NCI-H2029 (cell line): ENCODE measurements at regions not wholly inside any gene's neighbourhood (a gene's known extent, or its start where the extent isn't known, plus 50 kb on each side); places are given as distances from the start of the nearest gene placed in this dataset.
A peak's percentile ranks its signal among the peaks of the same experiment; 100 is the strongest.

Experiments
- DNase-seq: peaks from one replicate; lab custom pipeline; 2025; lab: John Stamatoyannopoulos, UW

GRCh38 chr17:63132459-63132911 is 166.4 kb downstream of the TANC2 start:
- DNase-seq, result no peak

GRCh38 chr17:63133491-63133890 is 167.5 kb downstream of the TANC2 start:
- DNase-seq, result no peak

- no peak for DNase-seq
These were observed 168.8 kb downstream of the TANC2 start for GRCh38 chr17:63134867-63135266.

DNA sequence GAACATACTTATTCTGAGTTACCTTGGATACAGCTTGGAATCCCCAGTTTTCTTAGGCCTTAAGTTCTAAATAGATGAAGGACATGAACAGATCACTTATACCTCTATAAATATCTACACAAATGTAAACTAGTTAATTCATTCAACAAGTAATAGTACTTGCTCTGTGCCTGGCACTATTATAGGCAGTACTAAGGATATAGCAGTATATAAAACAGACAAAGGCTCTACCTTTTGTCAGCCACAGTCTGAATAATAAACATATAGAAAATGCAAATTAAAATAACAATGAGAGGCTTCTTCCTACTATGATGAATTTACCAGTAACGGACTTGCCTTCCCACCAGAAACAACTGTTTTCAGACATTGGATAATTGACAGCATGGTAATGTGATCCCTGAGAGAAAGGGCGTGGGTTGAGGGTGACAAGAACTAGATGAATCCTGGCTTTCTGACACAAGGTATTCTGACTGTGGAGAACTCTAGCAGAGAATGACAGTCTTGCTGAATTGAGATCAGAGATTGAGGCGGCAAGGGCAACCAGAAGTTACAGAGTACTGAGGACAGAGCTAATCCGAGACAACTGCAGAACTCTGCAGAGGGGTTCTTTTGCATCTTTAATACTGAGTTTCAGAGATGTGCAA is 170.5 kb downstream of the TANC2 start:
- no peak for DNase-seq

GRCh38 chr17:63137163-63137562 is 171.1 kb downstream of the TANC2 start:
- DNase-seq, result no peak

GRCh38 chr17:63138713-63139112 is 172.7 kb downstream of the TANC2 start:
- DNase-seq, result no peak

DNA sequence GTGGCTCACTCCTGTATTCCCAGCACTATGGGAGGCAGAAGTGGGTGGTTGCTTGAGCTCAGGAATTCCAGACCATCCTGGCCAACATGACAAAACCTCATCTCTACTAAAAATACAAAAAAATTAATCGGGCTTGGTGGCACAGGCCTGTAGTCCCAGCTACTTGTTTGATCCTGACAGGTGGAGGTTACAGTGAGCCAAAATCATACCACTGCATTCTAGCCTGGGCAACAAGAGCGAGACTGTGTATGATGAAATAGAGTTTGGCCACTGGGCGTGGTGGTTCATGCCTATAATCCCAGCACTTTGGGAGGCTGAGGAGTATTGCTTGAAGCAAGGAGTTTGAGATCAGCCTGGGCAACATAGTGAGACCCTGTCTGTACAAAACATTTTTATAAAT is 173.3 kb downstream of the TANC2 start:
- DNase-seq, result no peak

DNA sequence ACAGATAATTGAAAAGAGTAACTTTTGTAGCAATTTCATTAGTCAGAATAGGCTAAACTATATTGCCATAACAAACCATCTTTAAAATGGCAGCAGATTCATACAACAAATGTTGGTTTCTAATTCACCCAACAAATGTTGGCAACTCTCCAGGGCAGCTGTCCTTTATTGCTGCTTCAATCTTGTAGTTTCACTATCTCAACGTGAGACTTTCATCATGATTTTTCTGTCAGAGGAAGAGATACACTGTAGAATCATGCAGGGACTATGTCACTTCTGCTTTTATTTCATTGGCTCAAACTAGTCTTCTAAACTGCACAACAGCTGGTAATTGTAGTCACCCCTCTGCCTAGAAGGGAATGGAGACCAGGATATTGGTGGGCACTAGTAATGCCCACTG is 174.2 kb downstream of the TANC2 start:
- peak; percentile 24 for DNase-seq

- DNase-seq, result no peak
These were observed 176.8 kb downstream of the TANC2 start for GRCh38 chr17:63142836-63143235.

DNA sequence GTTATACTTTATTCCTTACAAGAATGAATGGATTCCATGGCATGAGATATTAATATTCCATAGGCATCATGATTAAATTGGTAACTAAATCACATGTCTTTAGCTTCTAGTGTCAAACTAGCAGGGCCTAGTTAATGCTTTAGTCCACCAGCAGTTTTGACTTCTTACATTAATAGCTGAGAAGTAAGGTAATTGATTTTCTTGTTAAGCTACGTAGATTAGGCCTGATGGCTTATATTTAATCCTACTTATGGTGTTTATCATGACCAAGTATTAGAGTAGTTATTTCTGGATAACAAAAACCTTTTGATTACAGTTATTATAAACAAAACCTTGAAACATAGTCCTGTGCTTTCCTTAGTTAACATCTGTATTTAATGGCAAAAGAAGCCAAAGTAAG is 184.5 kb downstream of the TANC2 start:
- no peak for DNase-seq

GRCh38 chr17:63150994-63151464 is 185.0 kb downstream of the TANC2 start:
- no peak for DNase-seq

- DNase-seq, result no peak
These were observed 186.0 kb downstream of the TANC2 start for GRCh38 chr17:63151941-63152523.

- DNase-seq, result no peak
These were observed 187.5 kb downstream of the TANC2 start for GRCh38 chr17:63153488-63153887.

GRCh38 chr17:63154586-63155244 is 188.7 kb downstream of the TANC2 start:
- no peak for DNase-seq

DNA sequence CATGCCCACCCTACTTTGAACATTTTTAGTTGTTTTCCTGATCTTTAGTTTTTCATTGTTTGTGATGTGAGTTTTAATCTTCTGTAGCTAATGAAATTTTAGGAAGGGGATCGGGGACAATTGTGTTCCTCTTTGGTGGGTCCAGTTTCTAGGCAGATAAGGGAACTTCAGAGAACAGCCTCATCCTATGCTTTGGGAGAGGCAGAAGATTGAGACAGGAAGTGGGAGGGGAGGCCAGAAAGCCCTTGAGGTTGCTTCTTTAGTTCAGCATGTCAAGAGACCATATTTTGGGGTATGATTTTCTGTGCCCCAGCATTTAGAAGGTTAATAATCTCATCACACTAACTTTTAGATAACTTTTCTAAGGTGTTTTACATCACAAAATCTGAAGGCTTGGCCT is 191.0 kb downstream of the TANC2 start:
- DNase-seq, result no peak

DNA sequence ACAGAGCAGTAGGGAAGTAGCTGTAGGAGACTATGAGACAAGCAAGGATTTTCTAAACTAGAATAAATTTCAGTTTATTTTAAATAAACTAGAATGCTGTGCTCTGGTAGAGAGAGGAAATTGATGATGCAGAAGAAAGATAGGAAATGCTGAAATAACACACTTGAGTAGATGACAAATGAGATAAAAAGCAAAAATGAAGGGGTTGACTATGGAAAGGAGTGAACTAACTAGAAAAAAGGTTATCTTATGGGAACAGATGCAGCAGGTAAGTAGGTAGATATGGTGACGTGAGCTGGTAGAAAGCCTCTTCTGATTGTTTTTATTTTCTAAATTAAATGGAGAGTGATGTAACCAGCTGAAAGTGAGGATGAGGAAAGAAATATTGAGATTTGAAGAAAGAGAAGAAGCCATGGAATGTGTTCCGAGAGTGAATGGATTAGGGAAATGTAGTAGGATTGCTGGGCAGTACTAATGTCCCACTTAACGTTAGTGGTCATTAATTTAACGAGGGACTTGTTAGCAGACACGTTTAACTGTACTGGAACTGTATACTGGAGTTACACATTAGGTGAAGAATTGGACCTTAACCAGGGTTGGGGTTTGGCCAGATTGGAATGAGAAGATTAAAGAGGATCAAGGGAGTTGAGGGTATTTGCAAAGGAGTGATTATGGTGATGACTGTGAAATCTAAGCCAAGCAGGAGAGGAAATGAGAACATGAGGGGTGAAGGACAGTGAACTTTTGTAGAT is 196.5 kb downstream of the TANC2 start:
- no peak for DNase-seq

- no peak for DNase-seq
These were observed 197.1 kb downstream of the TANC2 start for GRCh38 chr17:63163158-63163520.

GRCh38 chr17:63165400-63165799 is 199.4 kb downstream of the TANC2 start:
- DNase-seq, result no peak

- DNase-seq, result no peak
These were observed 204.8 kb downstream of the TANC2 start for GRCh38 chr17:63170795-63171194.

DNA sequence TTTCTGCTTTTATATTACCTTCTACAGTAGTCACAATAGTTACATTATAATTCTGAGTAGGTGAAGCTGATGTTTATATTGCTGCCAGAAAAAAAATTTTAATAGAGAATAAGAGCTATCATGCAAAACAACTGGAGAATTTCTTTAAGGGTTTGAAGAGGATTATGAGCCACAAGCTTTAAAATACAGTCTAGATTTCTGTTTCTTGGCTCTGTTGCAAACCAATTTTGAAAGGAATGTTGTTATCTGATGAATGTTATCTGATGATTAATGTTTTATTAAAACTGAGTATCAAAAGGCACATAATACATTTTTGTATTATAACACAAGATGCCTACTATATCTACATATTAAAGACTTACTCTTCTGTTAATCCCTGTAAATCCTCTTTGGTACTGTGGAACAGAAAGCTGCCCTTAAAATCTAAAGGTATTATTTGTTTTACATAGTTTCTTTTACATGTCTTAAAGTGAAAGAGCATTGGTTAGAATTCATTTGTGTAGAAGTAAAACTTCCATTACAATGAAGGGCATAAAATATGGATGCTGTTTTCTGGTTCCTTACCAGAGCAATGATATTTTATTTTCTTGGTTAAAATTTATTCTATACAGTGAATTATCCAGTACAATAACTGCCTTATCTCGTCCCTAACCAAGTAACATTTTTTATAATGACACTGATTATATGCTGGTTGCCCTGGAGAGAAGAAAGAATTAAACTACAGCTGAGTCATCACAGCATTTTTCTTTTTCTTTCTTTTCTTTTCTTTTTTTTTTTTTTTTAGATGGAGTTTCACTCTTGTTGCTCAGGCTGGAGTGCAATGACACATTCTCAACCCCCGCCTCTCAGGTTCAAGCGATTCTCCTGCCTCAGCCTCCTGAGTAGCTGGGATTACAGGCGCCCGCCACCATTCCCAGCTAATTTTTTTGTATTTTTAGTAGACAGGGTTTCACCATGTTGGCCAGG is 205.7 kb downstream of the TANC2 start:
- no peak for DNase-seq

GRCh38 chr17:63173450-63173849 is 207.4 kb downstream of the TANC2 start:
- no peak for DNase-seq

- DNase-seq, result no peak
These were observed 207.9 kb downstream of the TANC2 start for GRCh38 chr17:63173903-63174302.
